ENCODE measurements at regions not wholly inside any gene's neighbourhood (a gene's known extent, or its start where the extent isn't known, plus 50 kb on each side); places are given as distances from the start of the nearest gene placed in this dataset.
A peak's percentile ranks its signal among the peaks of the same experiment; 100 is the strongest.

DNA sequence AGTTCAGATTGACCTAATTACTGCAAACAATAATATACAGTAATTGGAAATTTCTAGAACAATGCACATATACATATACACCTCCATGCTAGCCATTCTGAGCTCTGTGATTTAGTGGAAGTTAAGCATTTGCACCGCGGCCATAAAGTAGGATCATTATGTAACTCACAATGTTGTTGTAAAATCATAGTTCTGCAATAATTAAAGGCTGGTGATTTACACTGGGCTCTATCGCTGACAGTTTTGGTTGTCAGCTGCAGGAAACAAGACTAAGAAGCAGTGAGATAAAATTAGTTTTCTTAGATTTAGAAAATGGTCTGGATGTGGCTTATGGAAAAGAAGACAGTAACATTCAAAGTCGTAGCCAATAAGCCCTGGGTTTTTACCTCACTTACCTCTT, 776.3 kb downstream of the TMEM121 start:
- H3K27ac Mint-ChIP-seq, result no peak overlapping the region

DNA sequence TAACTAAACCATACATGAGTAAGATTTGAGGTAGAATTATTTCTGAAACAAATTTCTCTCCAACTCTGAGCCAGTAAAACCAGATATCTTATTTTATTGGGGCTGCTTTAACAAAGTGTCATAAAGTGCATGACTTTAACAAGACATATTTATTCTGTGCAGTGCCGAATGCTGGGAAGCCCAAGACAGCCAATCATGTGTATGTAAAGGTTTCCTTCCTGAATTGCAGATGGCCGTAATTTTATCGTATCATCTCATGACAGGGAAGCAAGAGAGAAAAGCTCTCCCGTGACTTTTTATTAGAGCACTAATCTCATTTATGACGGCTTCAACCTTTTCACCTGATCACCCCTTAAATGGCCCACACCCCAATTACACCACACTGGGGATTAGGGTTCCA, 777.9 kb downstream of the TMEM121 start:
- no peaks in the 10 kb centered on the region for H3K4me1 Mint-ChIP-seq (ENCODE audit: low read depth)
- peaks cover 7% of the 10 kb centered on the region for H3K36me3 Mint-ChIP-seq (ENCODE audit: low read depth)
- DNase-seq, result no peak
- peaks cover 36% of the 10 kb centered on the region for H3K9me3 Mint-ChIP-seq
- no peak overlapping the region for H3K4me3 Mint-ChIP-seq
- H3K27ac Mint-ChIP-seq, result no peak overlapping the region
- TF ChIP-seq, protein P1, sequence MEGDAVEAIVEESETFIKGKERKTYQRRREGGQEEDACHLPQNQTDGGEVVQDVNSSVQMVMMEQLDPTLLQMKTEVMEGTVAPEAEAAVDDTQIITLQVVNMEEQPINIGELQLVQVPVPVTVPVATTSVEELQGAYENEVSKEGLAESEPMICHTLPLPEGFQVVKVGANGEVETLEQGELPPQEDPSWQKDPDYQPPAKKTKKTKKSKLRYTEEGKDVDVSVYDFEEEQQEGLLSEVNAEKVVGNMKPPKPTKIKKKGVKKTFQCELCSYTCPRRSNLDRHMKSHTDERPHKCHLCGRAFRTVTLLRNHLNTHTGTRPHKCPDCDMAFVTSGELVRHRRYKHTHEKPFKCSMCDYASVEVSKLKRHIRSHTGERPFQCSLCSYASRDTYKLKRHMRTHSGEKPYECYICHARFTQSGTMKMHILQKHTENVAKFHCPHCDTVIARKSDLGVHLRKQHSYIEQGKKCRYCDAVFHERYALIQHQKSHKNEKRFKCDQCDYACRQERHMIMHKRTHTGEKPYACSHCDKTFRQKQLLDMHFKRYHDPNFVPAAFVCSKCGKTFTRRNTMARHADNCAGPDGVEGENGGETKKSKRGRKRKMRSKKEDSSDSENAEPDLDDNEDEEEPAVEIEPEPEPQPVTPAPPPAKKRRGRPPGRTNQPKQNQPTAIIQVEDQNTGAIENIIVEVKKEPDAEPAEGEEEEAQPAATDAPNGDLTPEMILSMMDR (IDR thresholded peaks at IDR 0.05), result no peak
- H3K27me3 Mint-ChIP-seq (ENCODE audit: insufficient read depth), result no peaks in the 10 kb centered on the region; the same call in 1 of the 2 replicates

More for the DNA sequence above, 776.3 kb downstream of the TMEM121 start:
- peaks cover 4% of the 10 kb centered on the region; the same call in 1 of the 2 replicates for H3K36me3 Mint-ChIP-seq (ENCODE audit: low read depth)
- TF ChIP-seq, protein P1 (IDR thresholded peaks at IDR 0.05), result no peak
- no peaks in the 10 kb centered on the region for H3K27me3 Mint-ChIP-seq (ENCODE audit: insufficient read depth)
- H3K4me1 Mint-ChIP-seq (ENCODE audit: low read depth), result no peaks in the 10 kb centered on the region
- peaks cover 41% of the 10 kb centered on the region for H3K9me3 Mint-ChIP-seq
- no peak overlapping the region for H3K4me3 Mint-ChIP-seq
- DNase-seq, result no peak

DNA sequence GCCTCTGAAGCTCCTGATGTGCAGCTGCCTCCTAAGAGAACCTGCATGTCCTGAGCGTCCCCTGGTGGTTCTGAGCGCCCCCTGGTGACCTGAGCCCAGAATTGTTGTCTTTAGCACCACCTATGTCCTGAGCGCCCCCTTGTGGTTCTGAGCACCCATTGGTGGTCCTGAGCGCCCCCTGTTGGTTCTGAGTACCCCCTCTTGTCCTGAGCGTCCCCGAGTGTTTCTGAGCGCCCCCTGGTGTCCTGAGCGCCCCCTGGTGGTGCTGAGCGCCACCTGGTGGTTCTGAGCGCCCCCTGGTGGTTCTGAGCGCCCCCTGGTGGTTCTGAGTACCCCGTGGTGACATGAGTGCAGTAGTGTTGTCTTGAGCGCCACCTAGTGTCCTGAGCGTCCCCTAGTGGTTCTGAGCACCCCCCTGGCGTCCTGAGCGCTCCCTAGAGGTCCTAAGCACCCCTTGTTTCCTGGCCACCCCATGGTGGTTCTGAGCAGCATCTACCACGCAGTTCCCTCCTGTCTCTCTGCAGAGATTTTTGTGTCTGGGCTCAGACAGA, 782.5 kb downstream of the TMEM121 start:
- peaks cover 5% of the 10 kb centered on the region for H3K36me3 Mint-ChIP-seq (ENCODE audit: low read depth)
- H3K4me3 Mint-ChIP-seq, result no peak overlapping the region
- H3K9me3 Mint-ChIP-seq, result peaks cover 42% of the 10 kb centered on the region
- H3K27me3 Mint-ChIP-seq (ENCODE audit: insufficient read depth), result no peaks in the 10 kb centered on the region; the same call in 1 of the 2 replicates
- no peak overlapping the region for H3K27ac Mint-ChIP-seq
- TF ChIP-seq, protein P1 (IDR thresholded peaks at IDR 0.05), result peak; percentile 68
- no peak for DNase-seq
- no peaks in the 10 kb centered on the region for H3K4me1 Mint-ChIP-seq (ENCODE audit: low read depth)

DNA sequence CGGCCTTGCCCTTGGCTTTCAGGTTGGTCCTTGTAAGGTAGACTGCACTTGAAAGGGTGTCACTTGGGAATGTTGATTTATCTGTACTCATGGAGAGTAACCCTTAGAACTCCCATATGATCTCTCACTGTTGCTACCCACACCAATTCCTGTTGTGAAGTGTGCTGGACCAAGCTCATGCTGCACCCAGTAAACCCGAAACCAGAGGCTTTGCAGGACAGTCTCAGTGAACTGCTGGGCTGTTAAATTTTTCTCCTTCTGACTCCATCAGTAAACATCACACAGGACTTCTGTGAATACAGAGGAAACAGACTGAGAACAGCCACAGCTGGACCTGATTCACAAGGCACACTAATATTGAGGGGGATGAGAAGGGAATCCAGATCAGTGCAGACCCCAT, 783.0 kb downstream of the TMEM121 start:
- TF ChIP-seq, protein P1 (IDR thresholded peaks at IDR 0.05), result no peak
- Mint-ChIP-seq H3K4me1 (ENCODE audit: low read depth) (no peaks in the 10 kb centered on the region), H3K27me3 (ENCODE audit: insufficient read depth) (no peaks in the 10 kb centered on the region; the same call in 1 of the 2 replicates), H3K9me3 (peaks cover 48% of the 10 kb centered on the region), H3K36me3 (ENCODE audit: low read depth) (peaks cover 5% of the 10 kb centered on the region), H3K27ac (no peak overlapping the region), H3K4me3 (no peak overlapping the region)
- DNase-seq, result no peak

DNA sequence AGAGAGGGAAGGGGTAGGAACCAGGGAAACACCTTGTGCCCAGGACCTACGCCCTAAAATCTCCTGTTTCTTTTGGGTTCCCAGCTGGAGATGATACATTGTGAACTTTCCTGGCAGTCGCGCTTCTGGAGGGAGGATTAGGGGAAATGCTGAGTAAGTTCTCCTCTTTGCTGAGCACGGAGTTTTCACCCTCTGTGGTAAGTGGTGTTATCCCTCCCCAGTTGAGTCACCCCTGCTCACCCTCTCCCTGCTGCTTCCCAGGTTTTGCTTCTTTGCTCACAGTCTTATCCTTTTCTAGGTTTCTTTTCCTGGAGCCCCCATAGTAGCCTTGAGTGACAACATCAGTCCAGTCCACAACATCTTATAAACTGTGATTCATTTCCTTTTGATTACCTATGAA, 789.1 kb downstream of the TMEM121 start:
- Mint-ChIP-seq H3K27me3 (ENCODE audit: insufficient read depth) (no peaks in the 10 kb centered on the region), H3K9me3 (peaks cover 61% of the 10 kb centered on the region), H3K4me1 (ENCODE audit: low read depth) (no peaks in the 10 kb centered on the region)

More for the DNA sequence above, 789.1 kb downstream of the TMEM121 start:
- TF ChIP-seq, protein P1 (IDR thresholded peaks at IDR 0.05), result no peak
- Mint-ChIP-seq H3K36me3 (ENCODE audit: low read depth) (no peaks in the 10 kb centered on the region; the same call in 1 of the 2 replicates), H3K27ac (no peak overlapping the region), H3K4me3 (no peak overlapping the region)
- no peak for DNase-seq
